Tibial artery (tissue), 4 donors: ENCODE measurements at regions not wholly inside any gene's neighbourhood (a gene's known extent, or its start where the extent isn't known, plus 50 kb on each side); places are given as distances from the start of the nearest gene placed in this dataset.

Source experiments
- DNase-seq, 2 donors: peaks; one replicate each; pipeline ENCODE4 v3.0.0-alpha.2; 2019
- H3K27ac ChIP-seq, 2 donors: fragments of 200-600 bp; sonication (generic) in 1 of 2; 1 replicate in 1 of 2; 2 replicates in 1 of 2; pipeline ENCODE4 v1.5.1; 2018 to 2019; ENCODE audit warnings: mild to moderate bottlenecking in 1 of 2
- H3K27me3 ChIP-seq, 2 donors: fragments of 200-600 bp; sonication (generic) in 1 of 2; one replicate each; pipeline versions ENCODE4 v1.5.1 to v1.6.0; 2016 to 2019
- H3K36me3 ChIP-seq, 3 donors: fragments of 200-600 bp; sonication (generic) in 2 of 3; one replicate each; pipeline ENCODE4 v1.5.1; 2016 to 2019; ENCODE audit warnings: mild to moderate bottlenecking in 2 of 3
- H3K4me1 ChIP-seq, 4 donors: fragments of 200-600 bp; sonication (generic) in 2 of 4; 1 replicate in 3 of 4; 2 replicates in 1 of 4; pipeline ENCODE4 v1.5.1; 2016 to 2019
- H3K4me3 ChIP-seq, 2 donors: fragments of 200-600 bp; sonication (generic) in 1 of 2; 1 replicate in 1 of 2; 2 replicates in 1 of 2; pipeline ENCODE4 v1.5.1; 2018 to 2019; ENCODE audit warnings: mild to moderate bottlenecking in 2 of 2
- H3K9me3 ChIP-seq, 3 donors: fragments of 200-600 bp; sonication (generic) in 1 of 3; one replicate each; pipeline ENCODE4 v1.5.1; 2016 to 2019
- CTCF ChIP-seq, 2 experiments: fragments of 200-600 bp in 1 of 2; fragments of 450-650 bp in 1 of 2; IDR thresholded peaks; one replicate each; pipeline ENCODE4 v1.5.1; 2017 to 2019; ENCODE audit warnings: antibody characterized with exemption in 2 of 2, mild to moderate bottlenecking in 1 of 2, moderate library complexity in 1 of 2
- intact Hi-C: fragments of 100-400 bp; cut with DNase I; formaldehyde crosslinking; loops from one replicate; pipeline ENCODE4 v1.15.0; 2023; ENCODE audit warnings: low total_unique reads

- Histone ChIP-seq H3K9me3 (no peaks in the 10 kb centered on the region), H3K4me1 (peaks cover 0 to 5% (median 2%) of the 10 kb centered on the region in 4 donors), H3K27me3 (peaks cover 0 to 39% of the 10 kb centered on the region in 2 donors), H3K36me3 (no peaks in the 10 kb centered on the region), H3K27ac (no peak overlapping the region), H3K4me3 (no peak overlapping the region)
- DNase-seq, result no peak
- intact Hi-C loops, result no loop called here
- TF ChIP-seq CTCF (IDR thresholded peaks at IDR 0.05), result no peak
Observed at GRCh38 chr1:157196245-157196543, 58.0 kb upstream of the ETV3 start.

- Histone ChIP-seq H3K27ac (no peak overlapping the region), H3K4me1 (peaks cover 0 to 5% (median 2%) of the 10 kb centered on the region in 4 donors), H3K4me3 (no peak overlapping the region), H3K36me3 (no peaks in the 10 kb centered on the region), H3K9me3 (no peaks in the 10 kb centered on the region), H3K27me3 (peaks cover 0 to 41% of the 10 kb centered on the region in 2 donors)
- DNase-seq, result no peak
- intact Hi-C loops, result no loop called here
- TF ChIP-seq CTCF (IDR thresholded peaks at IDR 0.05), result no peak
Observed at GRCh38 chr1:157195521-157196244, 57.5 kb upstream of the ETV3 start.

GRCh38 chr1:157194731-157195520 is 56.7 kb upstream of the ETV3 start:
- peaks cover 0 to 47% of the 10 kb centered on the region in 2 donors for H3K27me3 ChIP-seq
- no peaks in the 10 kb centered on the region for H3K36me3 ChIP-seq
- intact Hi-C loops, result no loop called here
- H3K27ac ChIP-seq, result no peak overlapping the region
- TF ChIP-seq CTCF (IDR thresholded peaks at IDR 0.05), result no peak
- H3K4me3 ChIP-seq, result no peak overlapping the region
- DNase-seq, result no peak
- no peaks in the 10 kb centered on the region for H3K9me3 ChIP-seq
- H3K4me1 ChIP-seq, result peaks cover 0 to 5% (median 2%) of the 10 kb centered on the region in 4 donors

- no peak overlapping the region for H3K4me3 ChIP-seq
- H3K4me1 ChIP-seq, result peaks cover 0 to 5% (median 2%) of the 10 kb centered on the region in 4 donors
- TF ChIP-seq CTCF (IDR thresholded peaks at IDR 0.05), result no peak
- H3K27me3 ChIP-seq, result peaks cover 0 to 47% of the 10 kb centered on the region in 2 donors
- no peaks in the 10 kb centered on the region for H3K36me3 ChIP-seq
- no peak overlapping the region for H3K27ac ChIP-seq
- intact Hi-C loops, result no loop called here
- DNase-seq, result peak in 1 of 2 donors; percentile 26
- no peaks in the 10 kb centered on the region for H3K9me3 ChIP-seq
Observed at GRCh38 chr1:157193702-157194391, 55.7 kb upstream of the ETV3 start.

DNA sequence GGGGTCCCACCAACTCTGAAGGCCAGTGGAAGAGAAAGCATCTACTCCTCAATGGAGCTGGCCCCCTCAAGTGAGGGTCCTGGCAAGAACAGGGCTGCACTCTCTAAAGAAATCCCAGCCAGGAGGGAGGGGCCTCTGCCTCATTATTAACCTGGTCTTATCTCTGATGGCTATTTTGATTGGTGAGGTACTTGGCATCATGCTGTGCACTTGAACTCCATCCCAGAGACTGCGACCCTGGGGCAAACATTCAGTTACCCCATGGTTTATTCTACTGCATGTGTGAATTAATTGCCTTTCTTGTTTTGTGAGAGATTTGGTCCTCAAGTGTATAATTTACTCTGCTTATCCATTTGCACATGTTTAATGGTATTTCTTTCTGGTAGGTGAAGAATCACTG is 55.0 kb upstream of the ETV3 start:
- no peaks in the 10 kb centered on the region for H3K36me3 ChIP-seq
- no peak overlapping the region for H3K27ac ChIP-seq
- peaks cover 0 to 47% of the 10 kb centered on the region in 2 donors for H3K27me3 ChIP-seq
- H3K4me1 ChIP-seq, result peaks cover 0 to 5% (median 2%) of the 10 kb centered on the region in 4 donors
- no peaks in the 10 kb centered on the region for H3K9me3 ChIP-seq
- no peak for TF ChIP-seq CTCF (IDR thresholded peaks at IDR 0.05)
- no peak overlapping the region for H3K4me3 ChIP-seq
- intact Hi-C loops, result no loop called here
- DNase-seq, result no peak
